Keratinocyte (primary cell): ENCODE measurements at regions not wholly inside any gene's neighbourhood (a gene's known extent, or its start where the extent isn't known, plus 50 kb on each side); places are given as distances from the start of the nearest gene placed in this dataset.

Experiments
- EZH2 ChIP-seq: IDR thresholded peaks from one replicate; pipeline ENCODE4 v1.6.1; 2012; ENCODE audit warnings: inconsistent platforms, mild to moderate bottlenecking, low read length, moderate library complexity
- TF ChIP-seq, protein P1 (sequence below), 3 experiments: IDR thresholded peaks in 1 of 3; conservative IDR thresholded peaks in 1 of 3; optimal IDR thresholded peaks in 1 of 3; 2 replicates in 2 of 3; 3 replicates in 1 of 3; pipeline versions ENCODE3 to v1.5.1; 2011; ENCODE audit warnings: low read length in 3 of 3, mild to moderate bottlenecking in 3 of 3, moderate library complexity in 2 of 3, control low read depth in 1 of 3, inconsistent platforms in 1 of 3; ENCODE audit not compliant: insufficient read depth in 2 of 3; ENCODE audit errors: extremely low read depth in 1 of 3

- TF ChIP-seq, protein P1, sequence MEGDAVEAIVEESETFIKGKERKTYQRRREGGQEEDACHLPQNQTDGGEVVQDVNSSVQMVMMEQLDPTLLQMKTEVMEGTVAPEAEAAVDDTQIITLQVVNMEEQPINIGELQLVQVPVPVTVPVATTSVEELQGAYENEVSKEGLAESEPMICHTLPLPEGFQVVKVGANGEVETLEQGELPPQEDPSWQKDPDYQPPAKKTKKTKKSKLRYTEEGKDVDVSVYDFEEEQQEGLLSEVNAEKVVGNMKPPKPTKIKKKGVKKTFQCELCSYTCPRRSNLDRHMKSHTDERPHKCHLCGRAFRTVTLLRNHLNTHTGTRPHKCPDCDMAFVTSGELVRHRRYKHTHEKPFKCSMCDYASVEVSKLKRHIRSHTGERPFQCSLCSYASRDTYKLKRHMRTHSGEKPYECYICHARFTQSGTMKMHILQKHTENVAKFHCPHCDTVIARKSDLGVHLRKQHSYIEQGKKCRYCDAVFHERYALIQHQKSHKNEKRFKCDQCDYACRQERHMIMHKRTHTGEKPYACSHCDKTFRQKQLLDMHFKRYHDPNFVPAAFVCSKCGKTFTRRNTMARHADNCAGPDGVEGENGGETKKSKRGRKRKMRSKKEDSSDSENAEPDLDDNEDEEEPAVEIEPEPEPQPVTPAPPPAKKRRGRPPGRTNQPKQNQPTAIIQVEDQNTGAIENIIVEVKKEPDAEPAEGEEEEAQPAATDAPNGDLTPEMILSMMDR (optimal IDR thresholded peaks at IDR 0.05 in 1 of 3, IDR thresholded peaks at IDR 0.05 in 1 of 3, conservative IDR thresholded peaks at IDR 0.05 in 1 of 3; ENCODE audit: extremely low read depth in 1 of 3, insufficient read depth in 2 of 3, low read length in 3 of 3) = no peak
- no peak for TF ChIP-seq EZH2
Measured at GRCh38 chr6:84977363-84977705, 212.9 kb upstream of the TBX18 start.
